SK-N-SH (cell line): ENCODE measurements at regions not wholly inside any gene's neighbourhood (a gene's known extent, or its start where the extent isn't known, plus 50 kb on each side); places are given as distances from the start of the nearest gene placed in this dataset.
A peak's percentile ranks its signal among the peaks of the same experiment; 100 is the strongest.

Source experiments
- CTCF ChIA-PET: fragments of 300-600, 350-600 bp; formaldehyde crosslinking; extraction: SDS; loops from one replicate; lab custom pipeline; 2021; lab: Yijun Ruan, JAX
- POLR2A ChIA-PET: fragments of 350-600 bp; sonication (Branson Sonifier 250); formaldehyde crosslinking; extraction: SDS; loops from one replicate; lab custom pipeline; 2020; ENCODE audit warnings: antibody characterized with exemption, inconsistent platforms; lab: Yijun Ruan, JAX
- DNase-seq: peaks from one replicate; pipeline ENCODE4 v3.0.0; 2012
- H2AFZ ChIP-seq: fragments of 200-600 bp; sonication (generic); 2 replicates; pipeline ENCODE4 v1.8.1; 2016; ENCODE audit warnings: antibody characterized with exemption, mild to moderate bottlenecking, low read depth
- H3F3A ChIP-seq: fragments of 200-600 bp; sonication (generic); replicated peaks from 2 replicates; pipeline ENCODE3; 2016; ENCODE audit warnings: antibody characterized with exemption, mild to moderate bottlenecking; ENCODE audit not compliant: insufficient read depth
- H3K27ac ChIP-seq, 2 experiments: fragments of 200-500 bp in 1 of 2; fragments of 200-600 bp in 1 of 2; sonication (Bioruptor generic) in 1 of 2; sonication (generic), shearing (Covaris generic) in 1 of 2; 2 replicates each; pipeline versions ENCODE4 v1.5.1 to v1.6.1; 2014 to 2016; ENCODE audit warnings: low read depth in 2 of 2, inconsistent platforms in 1 of 2, low read length in 1 of 2, mild to moderate bottlenecking in 1 of 2, mixed read lengths in 1 of 2
- H3K27me3 ChIP-seq: fragments of 200-600 bp; sonication (generic), shearing (Covaris generic); 2 replicates; pipeline ENCODE4 v1.6.1; 2016; ENCODE audit warnings: mixed run types; ENCODE audit not compliant: insufficient read depth
- H3K36me3 ChIP-seq, 2 experiments: fragments of 200-500 bp in 1 of 2; fragments of 200-600 bp in 1 of 2; sonication (Bioruptor generic) in 1 of 2; sonication (generic) in 1 of 2; replicated peaks in 1 of 2; 2 replicates each; pipeline versions ENCODE3 to v1.5.1; 2014 to 2016; ENCODE audit warnings: low read length in 1 of 2, mild to moderate bottlenecking in 1 of 2; ENCODE audit not compliant: insufficient read depth in 2 of 2, control insufficient read depth in 1 of 2
- H3K4me1 ChIP-seq, 2 experiments: fragments of 200-500 bp in 1 of 2; fragments of 200-600 bp in 1 of 2; sonication (Bioruptor generic) in 1 of 2; sonication (generic), shearing (Covaris generic) in 1 of 2; 2 replicates each; pipeline versions ENCODE4 v1.5.1 to v1.6.1; 2014 to 2016; ENCODE audit warnings: low read depth in 1 of 2, low read length in 1 of 2, mixed run types in 1 of 2; ENCODE audit not compliant: insufficient read depth in 2 of 2, control insufficient read depth in 1 of 2
- H3K4me2 ChIP-seq: fragments of 200-600 bp; sonication (generic), shearing (Covaris generic); 2 replicates; pipeline ENCODE4 v1.6.1; 2017; ENCODE audit warnings: mixed run types
- H3K4me3 ChIP-seq, 2 experiments: fragments of 200-500 bp in 1 of 2; fragments of 200-600 bp in 1 of 2; sonication (Bioruptor generic) in 1 of 2; sonication (generic), shearing (Covaris generic) in 1 of 2; 2 replicates each; pipeline versions ENCODE4 v1.5.1 to v1.8.1; 2014 to 2016; ENCODE audit warnings: low read depth in 2 of 2, inconsistent platforms in 1 of 2, low read length in 1 of 2, mild to moderate bottlenecking in 1 of 2, mixed read lengths in 1 of 2, moderate library complexity in 1 of 2
- H3K79me2 ChIP-seq: fragments of 200-600 bp; sonication (generic); 2 replicates; pipeline ENCODE4 v1.8.1; 2017; ENCODE audit warnings: mild to moderate bottlenecking; ENCODE audit not compliant: insufficient read depth
- H3K9ac ChIP-seq: fragments of 200-600 bp; sonication (generic); 2 replicates; pipeline ENCODE4 v1.6.1; 2017; ENCODE audit warnings: mixed run types
- H3K9me2 ChIP-seq: fragments of 200-600 bp; sonication (generic); 2 replicates; pipeline ENCODE4 v1.6.1; 2017; ENCODE audit warnings: mixed run types
- H3K9me3 ChIP-seq: fragments of 200-600 bp; sonication (generic); 2 replicates; pipeline ENCODE4 v1.6.1; 2017; ENCODE audit warnings: mixed run types, mild to moderate bottlenecking, moderate library complexity
- H4K20me1 ChIP-seq: fragments of 200-600 bp; sonication (generic); 2 replicates; pipeline ENCODE4 v1.6.1; 2017; ENCODE audit warnings: mild to moderate bottlenecking, mixed run types; ENCODE audit not compliant: insufficient read depth
- CHD2 ChIP-seq: fragments of 150-350 bp; IDR thresholded peaks from 2 replicates; pipeline ENCODE4 v1.6.1; 2018; ENCODE audit warnings: low read length; ENCODE audit not compliant: partially characterized antibody
- EP300 ChIP-seq, 2 experiments: IDR thresholded peaks; 2 replicates each; pipeline versions ENCODE4 v1.4.0 to v1.6.1; 2012; ENCODE audit warnings: borderline replicate concordance in 1 of 2, low read depth in 1 of 2, low read length in 1 of 2
- JUND ChIP-seq: IDR thresholded peaks from 2 replicates; pipeline ENCODE4 v1.4.0; 2012
- MEF2A ChIP-seq: IDR thresholded peaks from 2 replicates; pipeline ENCODE4 v1.4.0; 2012; ENCODE audit warnings: low read depth, borderline replicate concordance
- NFIC ChIP-seq: IDR thresholded peaks from 2 replicates; pipeline ENCODE4 v1.4.0; 2012; ENCODE audit warnings: borderline replicate concordance
- NRF1 ChIP-seq: IDR thresholded peaks from 2 replicates; pipeline ENCODE4 v1.6.1; 2012; ENCODE audit warnings: low read depth, mild to moderate bottlenecking, low read length
- POLR2AphosphoS5 ChIP-seq: IDR thresholded peaks from 2 replicates; pipeline ENCODE4 v1.6.1; 2012; ENCODE audit warnings: low read depth, low read length
- RCOR1 ChIP-seq: fragments of 150-350 bp; IDR thresholded peaks from 2 replicates; pipeline ENCODE4 v1.6.1; 2017; ENCODE audit warnings: antibody characterized with exemption, low read length
- RXRA ChIP-seq: IDR thresholded peaks from 2 replicates; pipeline ENCODE4 v1.4.0; 2012; ENCODE audit warnings: low read depth, mild to moderate bottlenecking, borderline replicate concordance
- SIN3A ChIP-seq: IDR thresholded peaks from 2 replicates; pipeline ENCODE4 v1.6.1; 2012; ENCODE audit warnings: low read depth, mild to moderate bottlenecking, low read length, moderate library complexity, borderline replicate concordance
- SMC3 ChIP-seq: IDR thresholded peaks from 2 replicates; pipeline ENCODE4 v1.6.1; 2012; ENCODE audit warnings: low read depth, low read length, improper control_type of control experiment
- USF1 ChIP-seq: IDR thresholded peaks from 2 replicates; pipeline ENCODE4 v1.4.0; 2012; ENCODE audit warnings: low read depth, borderline replicate concordance
- YY1 ChIP-seq: IDR thresholded peaks from 2 replicates; pipeline ENCODE4 v1.4.0; 2012; ENCODE audit warnings: low read depth, mild to moderate bottlenecking
- WGBS: methylation state at CpG from one replicate; pipeline ENCODE4 v1.1.6; 2017; ENCODE audit warnings: low lambda C conversion rate; 5-methylcytosine and 5-hydroxymethylcytosine counted together
- TF ChIP-seq, protein P1 (sequence below): fragments of 200-600 bp; sonication (generic); IDR thresholded peaks from 2 replicates; pipeline ENCODE4 v1.6.1; 2017; ENCODE audit warnings: antibody characterized with exemption, mild to moderate bottlenecking, moderate library complexity

- Histone ChIP-seq H3K36me3 (peaks cover 3 to 78% of the 10 kb centered on the region in 2 experiments), H3K9me2 (no peaks in the 10 kb centered on the region), H3K4me2 (no peak overlapping the region), H3K27ac (no peak overlapping the region), H3K4me1 (peaks cover 8 to 22% of the 10 kb centered on the region in 2 experiments), H3K4me3 (no peak overlapping the region), H3K27me3 (no peaks in the 10 kb centered on the region), H3K79me2 (peaks cover 41% of the 10 kb centered on the region), H2AFZ (no peak overlapping the region), H3K9me3 (no peaks in the 10 kb centered on the region), H3K9ac (no peak overlapping the region), H3F3A (peaks cover 28% of the 10 kb centered on the region), H4K20me1 (no peaks in the 10 kb centered on the region)
- CTCF ChIA-PET: no interaction called here
- TF ChIP-seq NRF1: no peak
- no peak for DNase-seq
- POLR2A ChIA-PET: no interaction called here
- WGBS: 93% methylated on average over 1 of the region's 1 CpG
Observed at GRCh38 chr2:196256585-196256984, 85.2 kb upstream of the STK17B start.

DNA sequence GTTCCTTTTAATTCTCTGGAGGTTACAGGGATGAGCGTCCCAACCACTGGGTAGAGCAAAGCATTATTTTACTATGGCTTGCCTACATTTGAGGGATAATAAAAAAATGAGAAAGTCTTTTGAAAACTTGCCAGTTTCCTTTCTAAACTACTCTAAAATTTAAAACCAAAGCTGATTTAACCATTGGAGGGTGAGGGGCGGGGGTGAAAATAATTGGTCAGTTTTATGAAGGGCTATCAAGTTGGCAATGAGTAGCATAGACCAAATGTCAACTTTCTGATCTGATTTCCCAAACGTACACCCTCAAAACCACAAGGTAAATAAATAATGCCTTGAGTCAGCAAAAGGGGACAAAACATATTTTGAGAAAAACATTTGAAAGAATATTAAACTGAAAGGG lies 85.7 kb upstream of the STK17B start:
- Histone ChIP-seq H3K9ac (no peak overlapping the region), H3K4me3 (no peak overlapping the region), H3K79me2 (peaks cover 45% of the 10 kb centered on the region), H3K9me3 (no peaks in the 10 kb centered on the region), H3F3A (peaks cover 33% of the 10 kb centered on the region), H3K27me3 (no peaks in the 10 kb centered on the region), H4K20me1 (no peaks in the 10 kb centered on the region), H3K9me2 (no peaks in the 10 kb centered on the region), H2AFZ (no peak overlapping the region), H3K36me3 (peaks cover 3 to 80% of the 10 kb centered on the region in 2 experiments), H3K27ac (no peak overlapping the region), H3K4me2 (no peak overlapping the region), H3K4me1 (peaks cover 8 to 23% of the 10 kb centered on the region in 2 experiments)
- no peak for DNase-seq
- ChIA-PET POLR2A (no interaction called here), CTCF (no interaction called here)
- WGBS: 92% methylated on average over 3 of the region's 3 CpGs
- TF ChIP-seq SIN3A: no peak
- TF ChIP-seq USF1: no peak
- no peak for TF ChIP-seq RCOR1
- TF ChIP-seq EP300 (IDR thresholded peaks at IDR 0.05; ENCODE audit: borderline replicate concordance in 1 of 2, low read depth in 1 of 2, low read length in 1 of 2): no peak
- no peak for TF ChIP-seq NFIC
- TF ChIP-seq CHD2: no peak
- TF ChIP-seq JUND: no peak
- no peak for TF ChIP-seq YY1
- TF ChIP-seq MEF2A: no peak
- no peak for TF ChIP-seq RXRA
- TF ChIP-seq POLR2AphosphoS5: no peak
- no peak for TF ChIP-seq SMC3

DNA sequence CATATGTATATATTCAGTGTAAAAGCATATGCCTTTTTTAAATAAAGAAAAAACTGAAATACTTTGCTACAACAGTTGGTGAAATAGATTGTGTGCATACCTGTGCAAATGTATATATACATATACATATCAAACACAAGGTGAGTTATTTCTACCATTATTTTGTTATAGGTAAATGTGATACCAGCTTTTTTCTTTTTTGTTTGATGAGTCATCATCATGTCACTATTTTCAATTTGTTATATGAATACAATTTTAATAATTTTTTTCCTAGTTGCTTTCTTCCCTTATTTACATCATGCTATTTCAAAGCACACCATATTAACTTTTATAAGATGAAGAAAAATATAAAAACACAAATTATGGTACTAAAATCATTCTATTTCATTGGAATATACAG lies 87.0 kb upstream of the STK17B start:
- Histone ChIP-seq H2AFZ (no peak overlapping the region), H3K36me3 (peaks cover 0 to 76% of the 10 kb centered on the region in 2 experiments), H3K9ac (no peak overlapping the region), H3K27me3 (no peaks in the 10 kb centered on the region), H4K20me1 (no peaks in the 10 kb centered on the region), H3K9me3 (no peaks in the 10 kb centered on the region), H3K9me2 (no peaks in the 10 kb centered on the region), H3K79me2 (peaks cover 54% of the 10 kb centered on the region), H3K4me2 (no peak overlapping the region), H3K27ac (peak overlapping the region in 1 of 2 experiments; percentile 99; a peak in 1 of 4 replicates), H3K4me3 (no peak overlapping the region), H3F3A (peaks cover 44% of the 10 kb centered on the region), H3K4me1 (peaks cover 11 to 33% of the 10 kb centered on the region in 2 experiments)
- CTCF ChIA-PET: no interaction called here
- no peak for DNase-seq
- POLR2A ChIA-PET: no interaction called here
- TF ChIP-seq, protein P1, sequence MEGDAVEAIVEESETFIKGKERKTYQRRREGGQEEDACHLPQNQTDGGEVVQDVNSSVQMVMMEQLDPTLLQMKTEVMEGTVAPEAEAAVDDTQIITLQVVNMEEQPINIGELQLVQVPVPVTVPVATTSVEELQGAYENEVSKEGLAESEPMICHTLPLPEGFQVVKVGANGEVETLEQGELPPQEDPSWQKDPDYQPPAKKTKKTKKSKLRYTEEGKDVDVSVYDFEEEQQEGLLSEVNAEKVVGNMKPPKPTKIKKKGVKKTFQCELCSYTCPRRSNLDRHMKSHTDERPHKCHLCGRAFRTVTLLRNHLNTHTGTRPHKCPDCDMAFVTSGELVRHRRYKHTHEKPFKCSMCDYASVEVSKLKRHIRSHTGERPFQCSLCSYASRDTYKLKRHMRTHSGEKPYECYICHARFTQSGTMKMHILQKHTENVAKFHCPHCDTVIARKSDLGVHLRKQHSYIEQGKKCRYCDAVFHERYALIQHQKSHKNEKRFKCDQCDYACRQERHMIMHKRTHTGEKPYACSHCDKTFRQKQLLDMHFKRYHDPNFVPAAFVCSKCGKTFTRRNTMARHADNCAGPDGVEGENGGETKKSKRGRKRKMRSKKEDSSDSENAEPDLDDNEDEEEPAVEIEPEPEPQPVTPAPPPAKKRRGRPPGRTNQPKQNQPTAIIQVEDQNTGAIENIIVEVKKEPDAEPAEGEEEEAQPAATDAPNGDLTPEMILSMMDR: no peak
- TF ChIP-seq, all 33 proteins: peak for 0
